GM12873 (cell line): ENCODE measurements at regions not wholly inside any gene's neighbourhood (a gene's known extent, or its start where the extent isn't known, plus 50 kb on each side); places are given as distances from the start of the nearest gene placed in this dataset.

Experiments
- CTCF ChIP-seq: IDR thresholded peaks from 2 replicates; pipeline ENCODE4 v1.5.1; 2012; ENCODE audit warnings: low read depth, mild to moderate bottlenecking, moderate library complexity, low read length, control low read depth; ENCODE audit not compliant: insufficient read depth; ENCODE audit errors: missing control alignments

- TF ChIP-seq CTCF: no peak
These were observed 499.9 kb downstream of the GRIN2A start for GRCh38 chr16:9682320-9682719.

GRCh38 chr16:9683677-9684076 lies 498.6 kb downstream of the GRIN2A start:
- no peak for TF ChIP-seq CTCF

- TF ChIP-seq CTCF: no peak
These were observed 494.4 kb downstream of the GRIN2A start for GRCh38 chr16:9687737-9688319.

- no peak for TF ChIP-seq CTCF
These were observed 492.6 kb downstream of the GRIN2A start for GRCh38 chr16:9689597-9689996.

GRCh38 chr16:9695152-9695551 lies 487.1 kb downstream of the GRIN2A start:
- TF ChIP-seq CTCF: no peak
